OCI-LY1 (cell line): ENCODE measurements at regions not wholly inside any gene's neighbourhood (a gene's known extent, or its start where the extent isn't known, plus 50 kb on each side); places are given as distances from the start of the nearest gene placed in this dataset.

ENCODE experiments used
- CTCF ChIP-seq: fragments of 200-600 bp; sonication (generic), shearing (Covaris generic); IDR thresholded peaks from 2 replicates; pipeline ENCODE4 v1.5.1; 2017; ENCODE audit warnings: mild to moderate bottlenecking, antibody characterized with exemption, low read length, moderate library complexity, mixed read lengths
- EZH2 ChIP-seq: fragments of 200-600 bp; sonication (generic), shearing (Covaris generic); IDR thresholded peaks from 2 replicates; pipeline ENCODE4 v1.8.0; 2017; ENCODE audit warnings: borderline replicate concordance, mixed run types, mild to moderate bottlenecking, antibody characterized with exemption, low read length, moderate library complexity, mixed read lengths

GRCh38 chr13:31922724-31923123 lies 108.8 kb upstream of the FRY start:
- TF ChIP-seq CTCF (no peak), EZH2 (no peak)
